HS-5 (cell line): ENCODE measurements at regions not wholly inside any gene's neighbourhood (a gene's known extent, or its start where the extent isn't known, plus 50 kb on each side); places are given as distances from the start of the nearest gene placed in this dataset.
A peak's percentile ranks its signal among the peaks of the same experiment; 100 is the strongest.
"Not testable (repeated sequence)": the region's sequence is repeated elsewhere in the genome, so short reads cannot be mapped to it uniquely, and the experiment has no call there.

Source experiments
- DNase-seq: peaks from one replicate; pipeline ENCODE4 v3.0.0-alpha.2; 2012; ENCODE audit warnings: low read depth

DNA sequence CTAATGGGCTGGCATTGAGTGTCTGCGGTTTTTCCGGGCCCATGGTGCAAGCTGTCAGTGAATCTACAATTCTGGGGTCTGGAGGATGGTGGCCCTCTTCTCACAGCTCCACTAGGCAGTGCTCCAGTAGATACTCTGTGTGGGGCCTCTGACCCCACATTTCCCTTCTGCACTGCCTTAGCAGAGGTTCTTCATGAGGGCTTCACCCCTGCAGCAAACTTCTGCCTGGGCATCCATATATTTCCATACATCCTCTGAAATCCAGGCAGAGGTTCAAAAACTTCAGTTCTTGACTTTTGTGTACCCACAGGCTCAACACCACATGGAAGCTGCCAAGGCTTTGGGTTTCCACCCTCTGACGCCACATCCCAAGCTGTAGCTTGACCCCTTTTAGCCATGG, 846.2 kb downstream of the RNF144A start:
- not testable (repeated sequence) for DNase-seq

DNA sequence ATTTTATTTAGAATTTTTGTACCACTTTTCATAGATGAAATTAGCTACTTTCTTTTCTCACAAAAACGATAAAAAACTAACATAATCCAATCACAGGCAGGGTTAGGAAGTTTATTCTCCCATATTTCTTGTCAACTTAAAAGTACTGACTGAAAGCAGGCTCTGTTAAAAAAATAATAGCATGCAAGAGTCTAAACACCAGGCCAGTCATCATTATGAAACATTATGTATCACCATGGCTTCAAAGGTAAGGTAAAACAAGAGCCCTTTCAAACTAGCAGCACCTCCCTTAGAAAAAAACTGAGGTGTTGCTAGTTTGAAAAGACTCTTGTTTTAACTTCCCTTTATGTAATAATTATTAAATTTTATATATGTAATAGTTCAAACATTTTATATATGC, 848.0 kb downstream of the RNF144A start:
- DNase-seq: no peak

DNA sequence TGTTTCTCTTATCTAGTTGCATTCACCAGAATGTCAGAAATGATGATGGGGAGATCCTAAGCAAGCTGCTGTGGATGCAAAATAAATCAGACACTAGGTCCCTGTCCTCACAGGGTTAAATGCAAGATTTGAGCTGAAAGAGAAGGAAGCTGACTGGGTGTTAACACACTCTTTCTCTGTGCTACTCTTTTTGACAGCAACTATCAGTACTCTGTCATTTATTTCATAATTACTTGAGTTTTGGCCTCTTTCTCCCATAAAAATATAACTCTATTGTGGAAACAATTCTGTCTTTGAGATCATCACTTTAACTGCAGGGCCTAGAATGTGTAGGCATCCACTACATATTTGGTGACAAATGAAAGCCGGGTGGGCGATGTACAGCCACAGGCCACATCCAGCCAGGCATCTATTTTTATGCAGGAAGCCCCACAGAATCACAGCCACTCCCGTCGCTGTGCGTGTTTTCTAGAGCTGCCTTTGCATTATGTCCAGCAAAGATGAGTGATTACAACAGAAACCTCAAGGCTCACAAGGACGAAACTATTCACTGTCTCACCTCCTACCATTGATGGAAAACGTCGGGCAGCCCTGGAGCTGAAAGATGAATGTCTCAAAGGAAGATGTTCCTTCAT, 849.0 kb downstream of the RNF144A start:
- DNase-seq: no peak

DNA sequence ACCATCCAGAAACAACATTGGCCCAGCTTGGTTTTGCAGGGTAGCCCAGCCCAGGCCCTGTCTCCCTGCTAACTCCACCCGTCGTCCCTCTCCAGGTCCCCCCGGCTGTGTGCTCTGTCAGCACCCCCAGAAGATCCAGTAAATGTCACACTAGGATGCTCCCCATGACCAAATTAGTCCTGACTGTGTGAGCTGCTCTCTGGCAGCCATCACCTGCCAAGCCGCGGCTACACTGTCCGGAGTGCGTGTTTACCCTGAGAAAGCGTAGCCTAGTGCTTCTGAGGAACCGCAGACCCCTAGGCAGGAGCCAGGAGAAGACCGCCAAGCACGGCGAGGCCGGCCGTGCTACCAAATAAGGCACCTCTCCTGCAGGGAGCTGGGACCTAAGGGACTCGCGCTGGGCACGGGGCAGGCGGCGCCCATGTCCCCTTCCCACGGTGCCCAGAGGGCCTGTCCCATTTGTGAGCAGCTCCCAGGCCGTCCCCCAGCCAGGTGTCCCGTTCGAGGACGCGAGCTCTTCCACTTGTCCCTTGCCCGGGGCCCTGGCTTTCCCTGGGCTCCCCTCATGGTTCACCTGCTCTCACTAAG, 849.9 kb downstream of the RNF144A start:
- DNase-seq: no peak

DNA sequence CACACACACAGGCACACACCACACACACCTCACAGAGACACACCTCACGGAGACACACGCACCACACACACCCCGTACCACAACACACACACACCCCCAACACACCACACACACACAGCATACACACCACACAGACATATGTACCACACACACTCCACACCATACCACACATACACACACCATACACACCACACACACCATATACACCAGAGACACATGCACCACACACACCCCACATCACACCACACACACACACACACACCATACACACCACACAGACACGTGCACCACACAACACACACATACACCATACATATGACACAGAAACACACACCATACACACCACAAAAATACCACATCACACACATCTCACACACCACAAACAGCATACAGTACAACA, 850.7 kb downstream of the RNF144A start:
- DNase-seq: no peak

- DNase-seq: no peak
Observed at GRCh38 chr2:7771781-7772180, 854.6 kb downstream of the RNF144A start.

DNA sequence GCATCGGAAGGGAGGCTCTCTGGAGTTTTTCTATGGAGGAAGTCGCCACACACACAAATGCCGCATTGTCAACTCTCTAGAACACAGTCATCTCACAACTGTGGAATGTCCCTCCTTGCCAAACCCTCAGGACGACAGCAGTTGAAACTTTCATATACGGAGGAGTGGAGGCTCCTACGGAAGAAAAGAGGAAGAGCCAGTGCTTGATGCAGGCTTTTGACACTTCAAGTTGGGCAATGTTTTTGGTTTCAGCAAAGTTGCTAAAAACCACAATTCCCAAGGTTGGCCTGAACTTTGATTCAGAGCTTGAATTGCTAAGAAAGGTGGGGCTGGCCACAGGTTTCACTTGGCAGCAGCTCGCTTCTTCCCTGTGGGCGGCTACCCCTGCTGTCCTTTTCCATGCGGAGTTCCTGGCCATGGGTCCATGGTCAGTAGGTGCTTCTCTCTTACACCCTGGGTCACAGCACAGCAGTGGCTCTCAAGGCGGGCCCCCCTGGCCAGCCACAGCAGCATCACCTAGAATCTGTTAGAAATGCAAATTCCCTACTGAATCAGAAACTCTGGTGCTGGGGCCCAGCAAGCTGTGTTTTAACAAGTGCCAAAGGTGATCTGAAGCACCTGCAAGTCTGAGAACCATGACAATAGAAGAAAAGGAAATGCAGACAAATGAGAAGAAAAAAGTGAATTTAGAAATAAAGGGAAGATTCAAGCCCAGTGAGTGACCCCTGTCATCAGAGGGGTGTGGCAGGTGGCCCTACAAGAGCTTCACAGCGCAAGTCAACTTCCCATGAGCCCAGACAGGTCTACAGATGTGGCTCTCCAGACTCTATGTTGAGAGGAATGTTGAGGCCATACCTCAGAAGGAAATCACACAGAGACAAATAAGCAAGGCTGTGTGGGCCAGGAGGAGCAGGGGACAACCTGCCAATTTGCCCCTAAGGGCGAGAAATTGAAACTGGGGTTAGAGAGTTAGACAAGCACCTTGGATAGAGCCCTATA, 856.4 kb downstream of the RNF144A start:
- DNase-seq: no peak

- no peak for DNase-seq
Observed at GRCh38 chr2:7774481-7774880, 857.3 kb downstream of the RNF144A start.

GRCh38 chr2:7777668-7778067, 860.5 kb downstream of the RNF144A start:
- DNase-seq: no peak

- no peak for DNase-seq
Observed at GRCh38 chr2:7780321-7780720, 863.1 kb downstream of the RNF144A start.

GRCh38 chr2:7785700-7786099, 868.5 kb downstream of the RNF144A start:
- DNase-seq: no peak

GRCh38 chr2:7788736-7789135, 871.5 kb downstream of the RNF144A start:
- no peak for DNase-seq

GRCh38 chr2:7792031-7792651, 874.9 kb downstream of the RNF144A start:
- no peak for DNase-seq

- no peak for DNase-seq
Observed at GRCh38 chr2:7795778-7796563, 878.8 kb downstream of the RNF144A start.

- no peak for DNase-seq
Observed at GRCh38 chr2:7800031-7800430, 881.8 kb upstream of the ID2 start.

GRCh38 chr2:7801212-7801611, 880.6 kb upstream of the ID2 start:
- no peak for DNase-seq

- no peak for DNase-seq
Observed at GRCh38 chr2:7803515-7803914, 878.3 kb upstream of the ID2 start.

GRCh38 chr2:7809640-7810039, 872.2 kb upstream of the ID2 start:
- no peak for DNase-seq

- DNase-seq: no peak
Observed at GRCh38 chr2:7811073-7811472, 870.8 kb upstream of the ID2 start.

DNA sequence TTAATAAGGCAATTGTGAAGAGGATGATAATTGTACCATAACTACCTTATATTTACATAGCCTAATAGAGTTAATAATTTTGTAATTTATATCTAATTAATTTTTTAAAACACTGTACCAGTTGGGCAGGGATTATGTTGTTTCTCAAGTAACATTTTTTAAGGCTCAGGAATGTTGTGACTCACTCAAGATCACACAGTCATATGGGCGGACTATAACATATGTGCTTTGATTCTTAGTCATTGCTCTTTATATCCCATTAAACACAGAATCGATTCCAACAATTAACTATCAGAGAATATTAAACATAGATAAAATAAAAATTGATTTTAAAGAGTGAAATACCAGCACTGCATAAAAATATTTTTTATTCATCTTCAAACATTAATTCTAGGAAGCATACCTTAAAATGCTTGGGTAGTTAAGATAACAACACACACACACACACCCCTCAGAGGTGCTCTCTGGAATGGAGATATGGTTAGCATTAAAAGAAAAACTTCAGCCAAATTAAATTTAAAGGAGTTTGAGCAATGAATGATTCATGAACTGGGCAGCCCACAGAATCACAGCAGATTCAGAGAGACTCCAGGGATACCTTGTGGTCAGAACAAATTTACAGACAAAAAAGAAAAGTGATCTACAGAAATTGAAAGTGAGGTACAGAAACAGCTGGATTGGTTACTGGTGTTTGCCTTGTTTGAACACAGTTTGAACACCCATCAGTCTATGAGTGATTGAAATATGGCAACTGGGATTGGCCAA, 869.4 kb upstream of the ID2 start:
- peak; percentile 82 for DNase-seq
